ENCODE measurements at regions not wholly inside any gene's neighbourhood (a gene's known extent, or its start where the extent isn't known, plus 50 kb on each side); places are given as distances from the start of the nearest gene placed in this dataset.

GRCh38 chr4:110878413-110878812 is 255.5 kb upstream of the PITX2 start:
- TF ChIP-seq CTCF (IDR thresholded peaks at IDR 0.05; ENCODE audit: low read depth, low read length, missing input control) (no peak), TAF1 (conservative IDR thresholded peaks at IDR 0.05) (no peak), GABPA (IDR thresholded peaks at IDR 0.05 in 1 of 2, conservative IDR thresholded peaks at IDR 0.05 in 1 of 2) (no peak), RAD21 (IDR thresholded peaks at IDR 0.05) (no peak), YY1 (IDR thresholded peaks at IDR 0.05) (no peak), ZBTB33 (IDR thresholded peaks at IDR 0.05) (no peak), JUND (IDR thresholded peaks at IDR 0.05) (no peak), ATF3 (IDR thresholded peaks at IDR 0.05) (no peak), EGR1 (IDR thresholded peaks at IDR 0.05; ENCODE audit: low read depth in 2 of 2) (no peak), MAX (IDR thresholded peaks at IDR 0.05) (no peak), SP1 (IDR thresholded peaks at IDR 0.05) (no peak), NR2F2 (IDR thresholded peaks at IDR 0.05) (no peak), HNF4G (IDR thresholded peaks at IDR 0.05) (no peak)
- TF ChIP-seq, protein P1, sequence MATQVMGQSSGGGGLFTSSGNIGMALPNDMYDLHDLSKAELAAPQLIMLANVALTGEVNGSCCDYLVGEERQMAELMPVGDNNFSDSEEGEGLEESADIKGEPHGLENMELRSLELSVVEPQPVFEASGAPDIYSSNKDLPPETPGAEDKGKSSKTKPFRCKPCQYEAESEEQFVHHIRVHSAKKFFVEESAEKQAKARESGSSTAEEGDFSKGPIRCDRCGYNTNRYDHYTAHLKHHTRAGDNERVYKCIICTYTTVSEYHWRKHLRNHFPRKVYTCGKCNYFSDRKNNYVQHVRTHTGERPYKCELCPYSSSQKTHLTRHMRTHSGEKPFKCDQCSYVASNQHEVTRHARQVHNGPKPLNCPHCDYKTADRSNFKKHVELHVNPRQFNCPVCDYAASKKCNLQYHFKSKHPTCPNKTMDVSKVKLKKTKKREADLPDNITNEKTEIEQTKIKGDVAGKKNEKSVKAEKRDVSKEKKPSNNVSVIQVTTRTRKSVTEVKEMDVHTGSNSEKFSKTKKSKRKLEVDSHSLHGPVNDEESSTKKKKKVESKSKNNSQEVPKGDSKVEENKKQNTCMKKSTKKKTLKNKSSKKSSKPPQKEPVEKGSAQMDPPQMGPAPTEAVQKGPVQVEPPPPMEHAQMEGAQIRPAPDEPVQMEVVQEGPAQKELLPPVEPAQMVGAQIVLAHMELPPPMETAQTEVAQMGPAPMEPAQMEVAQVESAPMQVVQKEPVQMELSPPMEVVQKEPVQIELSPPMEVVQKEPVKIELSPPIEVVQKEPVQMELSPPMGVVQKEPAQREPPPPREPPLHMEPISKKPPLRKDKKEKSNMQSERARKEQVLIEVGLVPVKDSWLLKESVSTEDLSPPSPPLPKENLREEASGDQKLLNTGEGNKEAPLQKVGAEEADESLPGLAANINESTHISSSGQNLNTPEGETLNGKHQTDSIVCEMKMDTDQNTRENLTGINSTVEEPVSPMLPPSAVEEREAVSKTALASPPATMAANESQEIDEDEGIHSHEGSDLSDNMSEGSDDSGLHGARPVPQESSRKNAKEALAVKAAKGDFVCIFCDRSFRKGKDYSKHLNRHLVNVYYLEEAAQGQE (IDR thresholded peaks at IDR 0.05), result no peak

Measured in liver (tissue), 3 donors.